ENCODE measurements at regions not wholly inside any gene's neighbourhood (a gene's known extent, or its start where the extent isn't known, plus 50 kb on each side); places are given as distances from the start of the nearest gene placed in this dataset.

GRCh38 chr2:153074207-153074606 lies 355.8 kb downstream of the ARL6IP6 start:
- H3K27ac ChIP-seq: no peak overlapping the region
- no peak for TF ChIP-seq ZFX (IDR thresholded peaks at IDR 0.05; ENCODE audit: borderline replicate concordance)
- TF ChIP-seq, protein P1, sequence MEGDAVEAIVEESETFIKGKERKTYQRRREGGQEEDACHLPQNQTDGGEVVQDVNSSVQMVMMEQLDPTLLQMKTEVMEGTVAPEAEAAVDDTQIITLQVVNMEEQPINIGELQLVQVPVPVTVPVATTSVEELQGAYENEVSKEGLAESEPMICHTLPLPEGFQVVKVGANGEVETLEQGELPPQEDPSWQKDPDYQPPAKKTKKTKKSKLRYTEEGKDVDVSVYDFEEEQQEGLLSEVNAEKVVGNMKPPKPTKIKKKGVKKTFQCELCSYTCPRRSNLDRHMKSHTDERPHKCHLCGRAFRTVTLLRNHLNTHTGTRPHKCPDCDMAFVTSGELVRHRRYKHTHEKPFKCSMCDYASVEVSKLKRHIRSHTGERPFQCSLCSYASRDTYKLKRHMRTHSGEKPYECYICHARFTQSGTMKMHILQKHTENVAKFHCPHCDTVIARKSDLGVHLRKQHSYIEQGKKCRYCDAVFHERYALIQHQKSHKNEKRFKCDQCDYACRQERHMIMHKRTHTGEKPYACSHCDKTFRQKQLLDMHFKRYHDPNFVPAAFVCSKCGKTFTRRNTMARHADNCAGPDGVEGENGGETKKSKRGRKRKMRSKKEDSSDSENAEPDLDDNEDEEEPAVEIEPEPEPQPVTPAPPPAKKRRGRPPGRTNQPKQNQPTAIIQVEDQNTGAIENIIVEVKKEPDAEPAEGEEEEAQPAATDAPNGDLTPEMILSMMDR (IDR thresholded peaks at IDR 0.05): no peak

GRCh38 chr2:153072813-153073212 lies 354.4 kb downstream of the ARL6IP6 start:
- H3K27ac ChIP-seq: no peak overlapping the region
- TF ChIP-seq, protein P1 (IDR thresholded peaks at IDR 0.05): no peak
- no peak for TF ChIP-seq ZFX (IDR thresholded peaks at IDR 0.05; ENCODE audit: borderline replicate concordance)

- TF ChIP-seq, protein P1 (IDR thresholded peaks at IDR 0.05): no peak
- no peak for TF ChIP-seq ZFX (IDR thresholded peaks at IDR 0.05; ENCODE audit: borderline replicate concordance)
- H3K27ac ChIP-seq: no peak overlapping the region
These were observed 353.7 kb downstream of the ARL6IP6 start for GRCh38 chr2:153072077-153072476.

GRCh38 chr2:153071090-153071489 lies 352.7 kb downstream of the ARL6IP6 start:
- TF ChIP-seq, protein P1 (IDR thresholded peaks at IDR 0.05): no peak
- no peak for TF ChIP-seq ZFX (IDR thresholded peaks at IDR 0.05; ENCODE audit: borderline replicate concordance)
- H3K27ac ChIP-seq: no peak overlapping the region

GRCh38 chr2:153068915-153069314 lies 350.5 kb downstream of the ARL6IP6 start:
- H3K27ac ChIP-seq: no peak overlapping the region
- TF ChIP-seq ZFX (IDR thresholded peaks at IDR 0.05; ENCODE audit: borderline replicate concordance): no peak
- TF ChIP-seq, protein P1 (IDR thresholded peaks at IDR 0.05): no peak

GRCh38 chr2:153068052-153068451 lies 349.6 kb downstream of the ARL6IP6 start:
- TF ChIP-seq ZFX (IDR thresholded peaks at IDR 0.05; ENCODE audit: borderline replicate concordance): no peak
- TF ChIP-seq, protein P1 (IDR thresholded peaks at IDR 0.05): no peak
- H3K27ac ChIP-seq: no peak overlapping the region

DNA sequence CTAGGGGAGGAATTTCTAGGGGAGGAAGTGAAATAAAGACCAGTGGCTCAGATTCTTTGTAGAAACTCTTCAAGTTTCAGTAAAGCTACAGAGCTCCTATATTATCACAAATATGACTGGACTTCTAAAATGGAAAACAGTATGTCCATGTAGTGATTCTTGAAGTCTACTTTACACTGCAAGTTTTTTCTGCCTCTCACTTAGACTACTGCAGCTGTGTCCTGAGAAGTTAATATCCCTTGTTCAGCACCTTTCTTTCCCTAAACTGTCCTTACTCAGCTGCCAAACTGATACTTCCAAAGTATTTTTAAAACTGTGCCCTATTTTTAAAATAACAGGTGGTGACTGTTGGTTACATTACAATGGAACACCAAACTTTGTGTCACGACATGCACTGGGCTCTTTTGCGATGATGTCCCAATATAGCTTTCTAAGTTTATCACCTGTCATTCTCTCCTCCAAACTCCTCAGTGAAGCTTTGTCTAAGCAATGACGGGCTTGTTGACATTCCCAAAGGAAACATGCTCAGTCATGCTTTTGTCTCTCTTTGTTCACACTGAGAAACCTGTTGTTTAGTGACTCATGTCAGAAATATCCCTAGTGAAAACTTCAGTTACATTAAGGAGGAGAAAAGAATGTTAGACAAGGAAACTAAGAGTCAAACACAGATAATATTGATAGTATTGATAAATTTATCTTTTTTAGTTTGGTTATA lies 341.1 kb downstream of the ARL6IP6 start:
- no peak for TF ChIP-seq ZFX (IDR thresholded peaks at IDR 0.05; ENCODE audit: borderline replicate concordance)
- TF ChIP-seq, protein P1 (IDR thresholded peaks at IDR 0.05): no peak
- H3K27ac ChIP-seq: no peak overlapping the region

All from 22Rv1 (cell line).